Fibroblast of gingiva (primary cell): ENCODE measurements at regions not wholly inside any gene's neighbourhood (a gene's known extent, or its start where the extent isn't known, plus 50 kb on each side); places are given as distances from the start of the nearest gene placed in this dataset.

Experiments
- DNase-seq: peaks from one replicate; pipeline ENCODE4 v3.0.0-alpha.2; 2011; ENCODE audit warnings: low read depth

- peak; percentile 37 for DNase-seq
Measured at GRCh38 chr6:138550346-138550767, 51.1 kb upstream of the NHSL1 start.

- no peak for DNase-seq
Measured at GRCh38 chr6:138554146-138554545, 54.9 kb upstream of the NHSL1 start.

GRCh38 chr6:138555421-138555988 is 56.2 kb upstream of the NHSL1 start:
- DNase-seq, result no peak

- no peak for DNase-seq
Measured at GRCh38 chr6:138557147-138557546, 57.9 kb upstream of the NHSL1 start.

GRCh38 chr6:138559143-138559542 is 59.8 kb upstream of the NHSL1 start:
- no peak for DNase-seq

GRCh38 chr6:138560130-138560860 is 61.0 kb upstream of the NHSL1 start:
- DNase-seq, result no peak

GRCh38 chr6:138562691-138563090 is 63.4 kb upstream of the NHSL1 start:
- no peak for DNase-seq

GRCh38 chr6:138563231-138563630 is 63.9 kb upstream of the NHSL1 start:
- DNase-seq, result no peak

- DNase-seq, result no peak
Measured at GRCh38 chr6:138563650-138564049, 64.4 kb upstream of the NHSL1 start.

GRCh38 chr6:138564170-138564721 is 65.0 kb upstream of the NHSL1 start:
- no peak for DNase-seq

- DNase-seq, result no peak
Measured at GRCh38 chr6:138567052-138567451, 67.8 kb upstream of the NHSL1 start.

GRCh38 chr6:138568997-138569396 is 69.7 kb upstream of the NHSL1 start:
- DNase-seq, result no peak

- no peak for DNase-seq
Measured at GRCh38 chr6:138569554-138569953, 70.3 kb upstream of the NHSL1 start.

- DNase-seq, result no peak
Measured at GRCh38 chr6:138569970-138570724, 70.9 kb upstream of the NHSL1 start.

- no peak for DNase-seq
Measured at GRCh38 chr6:138570725-138571029, 71.4 kb upstream of the NHSL1 start.

GRCh38 chr6:138571181-138571580 is 71.9 kb upstream of the NHSL1 start:
- DNase-seq, result no peak

- no peak for DNase-seq
Measured at GRCh38 chr6:138571585-138572166, 72.4 kb upstream of the NHSL1 start.

- peak; percentile 71 for DNase-seq
Measured at GRCh38 chr6:138572167-138572875, 73.0 kb upstream of the NHSL1 start.

- DNase-seq, result no peak
Measured at GRCh38 chr6:138572885-138573284, 73.6 kb upstream of the NHSL1 start.

- DNase-seq, result no peak
Measured at GRCh38 chr6:138575257-138575656, 76.0 kb upstream of the NHSL1 start.

GRCh38 chr6:138576313-138576712 is 77.0 kb upstream of the NHSL1 start:
- no peak for DNase-seq
